ENCODE measurements at regions not wholly inside any gene's neighbourhood (a gene's known extent, or its start where the extent isn't known, plus 50 kb on each side); places are given as distances from the start of the nearest gene placed in this dataset.

DNA sequence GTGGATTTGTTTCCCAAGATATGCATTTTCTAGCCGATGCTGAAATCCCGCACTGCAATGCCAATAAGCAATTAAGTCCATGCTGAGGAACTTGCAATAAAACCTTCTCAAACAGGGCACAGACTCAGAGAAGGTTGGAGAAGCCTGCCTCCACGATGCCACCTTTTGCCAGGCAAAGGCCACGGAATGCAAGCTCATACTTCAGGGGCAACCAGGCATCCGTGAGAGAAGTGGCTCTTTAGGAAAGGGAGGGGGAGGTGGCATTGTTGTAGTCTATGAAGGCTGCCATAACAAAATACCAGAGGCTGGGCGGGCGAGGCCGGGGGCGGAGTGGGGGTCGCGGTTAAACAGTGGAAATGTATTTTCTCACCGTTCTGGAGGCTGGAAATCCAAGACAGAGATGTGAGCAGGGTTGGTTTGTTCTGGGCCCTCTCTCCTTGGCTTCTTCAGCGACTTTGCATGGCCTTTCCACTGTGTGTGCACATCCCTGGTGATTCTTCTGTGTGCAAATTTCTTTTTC lies 689.5 kb downstream of the VRK1 start:
- DNase-seq (ENCODE audit: low read depth in 2 of 3, low spot score in 1 of 3) = no peak

- no peak for DNase-seq (ENCODE audit: low read depth in 2 of 3, low spot score in 1 of 3)
Measured at GRCh38 chr14:97489750-97490149, 692.6 kb downstream of the VRK1 start.

DNA sequence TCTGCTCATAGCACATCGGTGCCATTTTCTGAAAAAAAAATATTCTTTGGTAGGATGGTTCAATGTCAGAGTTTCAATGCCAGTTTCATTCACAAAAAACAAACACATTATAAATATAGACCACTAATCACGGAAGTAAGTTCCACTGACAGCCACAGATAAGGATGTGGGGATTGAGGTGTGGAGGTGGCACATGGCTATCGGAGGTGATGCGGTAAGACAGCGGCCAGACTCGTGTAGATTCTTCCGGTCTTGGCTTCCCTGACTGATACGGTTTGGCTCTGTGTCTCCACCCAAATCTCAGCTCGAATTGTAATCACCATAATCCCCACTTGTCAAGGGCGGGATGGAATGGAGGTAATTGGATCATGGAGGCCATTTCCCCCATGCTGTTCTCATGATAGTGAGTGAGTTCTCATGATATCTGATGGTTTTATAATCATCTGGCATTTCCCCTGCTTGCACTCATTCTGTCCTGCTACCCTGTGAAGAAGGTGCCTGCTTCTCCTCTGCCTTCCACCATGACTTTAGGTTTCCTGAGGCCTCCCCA lies 693.4 kb downstream of the VRK1 start:
- no peak for DNase-seq (ENCODE audit: low read depth in 2 of 3, low spot score in 1 of 3)

DNA sequence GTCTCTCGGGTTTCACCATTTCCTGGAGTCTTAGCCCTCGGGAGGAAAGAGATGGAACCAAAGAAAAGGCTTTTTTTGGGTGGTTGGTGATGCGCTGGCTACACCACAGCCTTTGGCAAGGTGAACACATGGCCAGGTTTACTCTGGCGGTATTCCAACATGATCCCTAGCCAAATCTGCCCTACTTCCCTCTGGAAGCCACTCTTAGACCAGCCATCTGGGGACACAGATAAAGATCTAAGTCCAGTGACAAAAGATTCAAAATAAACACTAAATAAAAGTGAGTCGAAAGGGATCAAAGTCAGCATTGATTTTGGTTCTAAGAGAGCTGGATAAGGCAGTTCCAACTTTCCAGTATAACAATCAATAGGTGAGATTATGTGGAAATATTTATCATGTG lies 694.5 kb downstream of the VRK1 start:
- DNase-seq (ENCODE audit: low read depth in 2 of 3, low spot score in 1 of 3) = no peak

DNA sequence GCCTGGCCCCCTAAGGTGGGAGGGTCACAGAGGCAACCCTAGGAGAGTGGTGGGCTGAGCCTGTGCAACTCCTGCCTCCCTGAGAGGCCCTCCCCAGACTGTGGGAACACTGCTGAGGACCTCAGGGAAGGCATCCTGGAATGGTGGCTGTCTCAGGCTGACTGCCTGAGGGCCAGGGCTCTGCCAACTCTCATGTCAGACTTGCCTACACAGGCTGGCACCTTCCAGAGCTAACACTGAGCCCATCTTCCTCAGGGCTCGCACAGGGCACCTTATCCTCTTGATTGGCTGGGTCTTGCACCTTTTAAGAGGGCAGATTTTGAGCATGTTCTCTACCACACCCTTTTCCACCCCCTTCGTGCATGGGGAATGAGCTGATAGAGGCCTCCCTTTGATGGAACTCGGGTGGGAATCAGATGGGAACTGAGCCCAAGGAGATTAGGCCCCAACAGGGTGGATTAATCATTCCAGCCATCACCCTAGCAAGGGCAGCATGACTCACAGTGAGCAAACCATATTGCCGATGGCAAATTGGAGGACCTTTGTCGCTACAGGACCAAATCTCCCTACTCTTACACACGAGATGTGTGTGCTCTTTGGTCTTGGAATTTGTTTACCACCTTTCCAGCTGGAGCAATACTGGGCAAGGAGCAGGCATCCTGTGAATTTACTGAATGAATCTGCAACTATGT lies 702.8 kb downstream of the VRK1 start:
- no peak for DNase-seq (ENCODE audit: low read depth in 2 of 3, low spot score in 1 of 3)

DNA sequence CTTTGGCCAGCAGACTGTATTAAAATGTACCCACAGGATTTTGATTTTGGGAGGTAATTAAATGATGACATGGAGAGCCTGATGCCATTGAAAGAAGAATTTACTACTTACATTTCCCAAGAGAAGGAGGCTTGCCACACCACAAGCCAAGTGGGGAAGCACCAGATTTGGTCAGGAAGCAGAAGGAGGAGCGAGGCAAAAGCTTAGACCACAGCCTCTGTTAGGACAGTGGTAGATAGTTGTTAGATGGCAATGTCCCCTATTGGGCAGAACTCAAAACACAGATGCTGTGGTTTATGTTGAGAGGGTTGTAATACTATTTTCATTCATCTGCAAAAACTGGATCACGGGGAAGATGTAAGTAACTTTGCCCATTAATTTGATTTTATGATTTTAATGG lies 709.4 kb downstream of the VRK1 start:
- DNase-seq (ENCODE audit: low read depth in 2 of 3, low spot score in 1 of 3) = no peak

GRCh38 chr14:97513891-97514290 lies 716.7 kb downstream of the VRK1 start:
- no peak for DNase-seq (ENCODE audit: low read depth in 2 of 3, low spot score in 1 of 3)

DNA sequence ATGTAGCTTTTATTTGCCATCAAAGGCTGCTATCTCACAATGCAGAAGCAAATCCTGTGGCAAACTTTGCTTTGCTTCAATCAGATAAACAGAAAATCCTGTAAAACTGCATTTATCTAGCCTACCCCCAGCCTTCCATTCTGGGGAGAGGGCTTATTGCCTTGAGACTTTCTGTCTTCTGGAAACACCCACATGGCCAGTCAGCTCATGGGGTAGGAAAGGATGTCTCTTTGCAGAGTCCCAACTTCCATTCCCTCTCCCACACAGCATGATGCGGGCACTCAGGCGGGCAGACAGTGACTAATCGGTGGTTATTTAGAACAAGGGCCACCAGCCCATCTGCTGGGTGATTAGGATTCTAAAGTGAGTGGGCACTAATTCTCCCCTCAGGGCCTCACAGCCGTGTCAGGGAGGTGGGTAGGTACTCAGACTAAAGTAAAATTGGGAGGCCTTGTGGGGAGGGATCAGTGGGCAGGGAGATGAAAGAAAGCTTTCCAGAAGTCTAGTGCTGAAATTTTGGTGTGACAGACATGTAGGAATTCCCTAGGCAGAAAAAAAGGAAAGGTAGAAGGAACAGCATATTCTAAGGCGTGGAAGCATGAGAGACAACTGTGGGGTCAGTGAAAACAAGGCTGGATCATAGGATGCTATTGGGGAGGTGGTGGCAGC lies 720.5 kb downstream of the VRK1 start:
- DNase-seq (ENCODE audit: low read depth in 2 of 3, low spot score in 1 of 3) = no peak

DNA sequence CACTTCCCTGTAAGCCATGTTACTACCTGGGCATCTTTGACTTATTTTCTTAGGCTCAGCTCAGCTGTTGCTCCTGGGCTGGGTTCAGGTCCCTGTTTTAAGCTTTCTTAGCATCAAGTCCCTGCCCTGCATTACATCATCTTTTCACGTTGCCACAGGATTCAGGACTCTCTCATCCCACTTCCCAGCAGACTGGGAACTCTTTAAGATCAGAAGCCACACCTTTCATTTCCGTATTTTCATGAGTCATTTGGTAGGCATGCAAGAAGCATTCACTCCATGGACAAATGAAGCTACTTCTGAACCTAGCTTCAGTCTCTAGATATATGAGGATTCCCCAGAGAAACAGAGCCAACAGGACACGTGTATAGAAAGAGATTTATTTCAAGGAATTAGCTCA lies 726.8 kb downstream of the VRK1 start:
- DNase-seq (ENCODE audit: low read depth in 2 of 3, low spot score in 1 of 3) = no peak

- no peak for DNase-seq (ENCODE audit: low read depth in 2 of 3, low spot score in 1 of 3)
Measured at GRCh38 chr14:97524589-97525319, 727.6 kb downstream of the VRK1 start.

GRCh38 chr14:97527993-97528392 lies 730.8 kb downstream of the VRK1 start:
- DNase-seq (ENCODE audit: low read depth in 2 of 3, low spot score in 1 of 3) = no peak

GRCh38 chr14:97532052-97532451 lies 734.9 kb downstream of the VRK1 start:
- no peak for DNase-seq (ENCODE audit: low read depth in 2 of 3, low spot score in 1 of 3)

- DNase-seq (ENCODE audit: low read depth in 2 of 3, low spot score in 1 of 3) = no peak
Measured at GRCh38 chr14:97536421-97536820, 739.2 kb downstream of the VRK1 start.

DNA sequence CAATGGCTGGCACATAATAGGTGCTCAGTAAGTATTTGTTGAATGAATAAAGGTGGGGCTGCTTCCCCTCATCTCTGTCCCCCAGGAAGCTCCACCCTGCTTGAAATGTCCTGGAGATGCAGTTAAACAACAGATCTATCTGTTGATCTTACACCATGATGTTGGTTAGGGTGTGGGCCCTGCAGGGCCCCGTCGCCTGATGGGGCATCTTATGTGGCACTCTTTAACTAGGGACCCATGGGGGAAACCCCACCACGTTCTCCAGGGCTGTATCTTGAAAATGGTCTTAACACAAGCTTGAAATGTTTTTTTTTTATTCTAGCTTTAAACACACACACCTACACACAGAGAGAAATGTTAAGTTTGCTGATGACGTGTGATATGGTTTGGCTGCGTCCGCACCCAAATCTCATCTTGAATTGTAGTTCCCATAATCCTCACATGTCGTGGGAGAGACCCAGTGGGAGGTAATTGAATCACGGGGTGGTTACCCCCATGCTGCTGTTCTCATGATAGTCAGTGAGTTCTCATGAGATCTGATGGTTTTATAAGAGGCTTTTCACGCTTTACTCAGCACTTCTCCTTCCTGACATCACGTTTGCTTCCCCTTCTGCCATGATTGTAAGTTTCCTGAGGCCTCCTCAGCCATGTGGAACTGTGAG lies 741.7 kb downstream of the VRK1 start:
- no peak for DNase-seq (ENCODE audit: low read depth in 2 of 3, low spot score in 1 of 3)

GRCh38 chr14:97539411-97539795 lies 742.2 kb downstream of the VRK1 start:
- no peak for DNase-seq (ENCODE audit: low read depth in 2 of 3, low spot score in 1 of 3)

DNA sequence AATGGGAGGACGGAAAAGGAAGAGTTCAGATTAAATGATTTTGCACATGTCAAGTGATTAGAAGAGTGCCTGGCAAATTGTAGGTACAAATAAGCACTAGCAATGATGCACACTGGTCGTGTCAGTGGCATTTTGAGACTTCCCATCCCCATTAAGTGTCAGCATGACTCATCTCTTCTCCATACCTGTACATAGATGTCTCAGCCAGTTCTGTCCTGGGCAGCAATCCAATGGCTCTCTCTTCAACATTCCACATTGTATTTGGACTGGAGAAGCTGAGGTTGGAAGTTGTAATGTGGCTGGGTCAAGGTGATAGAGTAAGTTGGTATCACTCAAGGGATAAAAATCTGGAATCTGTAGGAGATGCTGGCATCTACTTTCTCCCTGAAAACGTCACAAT lies 742.7 kb downstream of the VRK1 start:
- no peak for DNase-seq (ENCODE audit: low read depth in 2 of 3, low spot score in 1 of 3)

DNA sequence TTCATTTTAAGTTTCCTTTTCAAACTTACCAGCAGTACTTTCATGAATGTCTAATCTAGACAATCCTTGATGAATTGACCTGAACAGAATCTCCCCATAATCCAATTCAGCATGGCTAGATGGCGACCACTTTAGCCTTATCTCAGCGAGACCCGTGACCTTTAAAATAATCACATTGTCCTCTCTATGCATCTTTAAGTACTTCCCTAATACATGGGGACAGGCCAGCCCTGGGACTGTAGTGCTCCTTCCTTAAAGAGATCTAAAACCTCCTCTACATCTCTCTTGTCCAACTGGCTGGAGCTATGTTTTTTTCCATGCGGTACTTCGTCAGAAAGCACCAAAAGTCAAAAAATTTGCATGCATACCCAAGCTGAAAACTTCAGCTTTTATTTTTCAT lies 746.0 kb downstream of the VRK1 start:
- DNase-seq (ENCODE audit: low read depth in 2 of 3, low spot score in 1 of 3) = no peak

GRCh38 chr14:97543816-97544215 lies 746.6 kb downstream of the VRK1 start:
- no peak for DNase-seq (ENCODE audit: low read depth in 2 of 3, low spot score in 1 of 3)

GRCh38 chr14:97544571-97544970 lies 747.4 kb downstream of the VRK1 start:
- DNase-seq (ENCODE audit: low read depth in 2 of 3, low spot score in 1 of 3) = no peak

DNA sequence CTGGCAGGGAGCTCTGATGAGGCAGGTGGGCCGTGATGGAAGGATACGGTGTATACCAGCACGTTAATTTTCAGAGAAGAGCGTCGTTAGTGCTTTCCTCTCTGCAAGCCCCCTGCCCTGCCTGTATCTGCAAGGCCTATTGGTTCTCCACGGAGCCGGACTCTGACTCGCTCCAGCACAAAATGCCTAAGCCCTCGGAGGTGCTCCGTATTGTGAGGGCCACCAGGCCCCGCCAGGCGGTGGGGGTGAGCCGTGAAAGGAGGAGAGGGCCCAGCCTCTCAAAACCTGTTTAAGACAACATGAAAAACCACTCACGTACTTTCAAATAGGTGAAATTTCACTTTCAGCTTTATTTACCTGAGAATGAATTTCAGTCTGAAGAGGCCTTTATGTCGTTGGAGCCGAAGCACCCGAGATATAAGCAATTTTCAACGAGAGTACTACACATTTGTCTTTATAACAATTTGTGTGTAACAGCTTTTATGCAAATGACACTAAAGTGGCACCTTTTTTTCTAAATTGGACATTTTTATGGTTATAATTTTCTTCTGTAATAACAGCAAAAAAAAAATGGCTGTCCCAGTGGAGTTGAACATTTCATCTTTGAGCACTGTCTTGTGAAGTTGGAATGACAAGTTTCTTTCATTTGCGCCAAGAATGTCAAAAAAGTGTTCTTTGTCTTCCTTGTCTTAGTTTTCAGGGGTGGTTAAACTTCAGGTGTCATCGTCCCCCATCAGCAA lies 749.5 kb downstream of the VRK1 start:
- DNase-seq (ENCODE audit: low read depth in 2 of 3, low spot score in 1 of 3) = no peak

- DNase-seq (ENCODE audit: low read depth in 2 of 3, low spot score in 1 of 3) = no peak
Measured at GRCh38 chr14:97550463-97550862, 753.3 kb downstream of the VRK1 start.

All from stimulated activated CD4-positive, alpha-beta T cell treated with anti-CD3 and anti-CD28 coated beads, Interleukin-12 subunit alpha, Interleukin-12 subunit beta, amount 100 ng/mL, for 48 hours (primary cell).